Choroid plexus epithelial cell (primary cell): ENCODE measurements at regions not wholly inside any gene's neighbourhood (a gene's known extent, or its start where the extent isn't known, plus 50 kb on each side); places are given as distances from the start of the nearest gene placed in this dataset.
"Not testable (repeated sequence)": the region's sequence is repeated elsewhere in the genome, so short reads cannot be mapped to it uniquely, and the experiment has no call there.

ENCODE experiments used
- DNase-seq: peaks from one replicate; pipeline ENCODE4 v3.0.0-alpha.2; 2010; ENCODE audit warnings: low read depth
- H3K4me3 ChIP-seq: 2 replicates; pipeline ENCODE4 v1.5.1; 2011; ENCODE audit warnings: low read depth, mild to moderate bottlenecking, control low read depth, low read length, moderate library complexity
- TF ChIP-seq, protein P1 (sequence below): conservative IDR thresholded peaks from 2 replicates; pipeline ENCODE4 v1.5.1; 2011; ENCODE audit warnings: low read depth, mild to moderate bottlenecking, control low read depth, inconsistent platforms, low read length, moderate library complexity

DNA sequence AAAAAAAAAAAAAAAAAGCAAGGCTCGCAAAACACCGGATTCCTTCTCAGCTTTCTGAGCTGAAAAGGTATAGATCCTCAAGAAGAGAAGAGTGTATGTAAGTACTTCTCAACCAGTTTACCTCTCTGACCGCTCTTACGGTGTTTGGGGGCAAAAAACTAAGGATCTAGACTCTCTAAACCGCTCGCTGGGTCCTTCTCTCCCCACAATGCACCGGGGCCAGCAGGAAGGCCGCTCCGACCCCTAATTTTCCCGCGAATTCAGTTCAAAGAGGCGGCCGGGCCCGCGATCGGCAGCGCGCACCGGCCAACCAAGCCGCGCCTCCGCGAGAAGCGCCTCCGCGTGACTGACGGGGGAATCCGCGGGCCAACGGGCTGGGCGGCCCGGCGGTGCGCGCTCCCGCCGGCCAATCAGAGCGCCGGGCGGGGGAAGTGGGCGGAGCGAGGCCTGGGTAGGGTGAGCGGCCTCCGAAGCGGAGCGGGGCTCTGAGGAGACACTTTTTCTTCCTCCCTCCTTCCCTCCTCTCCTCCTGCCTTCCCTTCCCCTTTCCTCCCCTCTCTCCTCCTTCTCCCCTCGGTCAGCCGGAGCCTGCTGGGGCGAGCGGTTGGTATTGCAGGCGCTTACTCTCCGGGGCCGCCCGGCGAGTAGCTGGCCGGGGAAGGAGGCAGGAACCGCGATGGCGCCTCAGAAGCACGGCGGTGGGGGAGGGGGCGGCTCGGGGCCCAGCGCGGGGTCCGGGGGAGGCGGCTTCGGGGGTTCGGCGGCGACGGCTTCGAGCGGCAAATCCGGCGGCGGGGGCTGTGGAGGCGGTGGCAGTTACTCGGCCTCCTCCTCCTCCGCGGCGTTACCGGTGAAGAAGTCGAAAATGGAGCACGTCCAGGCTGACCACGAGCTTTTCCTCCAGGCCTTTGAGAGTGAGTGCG, 93.0 kb downstream of the CRLF3 start:
- DNase-seq = peak; percentile 74
- peak overlapping the region; percentile 88 for H3K4me3 ChIP-seq

DNA sequence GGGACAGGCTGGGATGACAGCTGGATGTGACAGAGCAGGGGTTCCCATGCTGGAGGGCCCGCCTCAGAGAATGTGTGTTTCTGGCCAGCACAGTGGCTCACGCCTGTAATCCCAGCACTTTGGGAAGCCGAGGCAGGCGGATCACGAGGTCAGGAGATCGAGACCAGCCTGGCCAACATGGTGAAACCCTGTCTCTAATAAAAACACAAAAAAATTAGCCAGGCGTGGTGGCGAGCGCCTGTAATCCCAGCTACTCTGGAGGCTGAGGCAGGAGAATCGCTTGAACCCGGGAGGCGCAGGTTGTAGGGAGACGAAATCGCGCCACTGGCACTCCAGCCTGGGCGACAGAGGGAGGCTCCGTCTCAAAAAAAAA, 93.7 kb downstream of the CRLF3 start:
- H3K4me3 ChIP-seq = peak overlapping the region; percentile 57
- not testable (repeated sequence) for DNase-seq

DNA sequence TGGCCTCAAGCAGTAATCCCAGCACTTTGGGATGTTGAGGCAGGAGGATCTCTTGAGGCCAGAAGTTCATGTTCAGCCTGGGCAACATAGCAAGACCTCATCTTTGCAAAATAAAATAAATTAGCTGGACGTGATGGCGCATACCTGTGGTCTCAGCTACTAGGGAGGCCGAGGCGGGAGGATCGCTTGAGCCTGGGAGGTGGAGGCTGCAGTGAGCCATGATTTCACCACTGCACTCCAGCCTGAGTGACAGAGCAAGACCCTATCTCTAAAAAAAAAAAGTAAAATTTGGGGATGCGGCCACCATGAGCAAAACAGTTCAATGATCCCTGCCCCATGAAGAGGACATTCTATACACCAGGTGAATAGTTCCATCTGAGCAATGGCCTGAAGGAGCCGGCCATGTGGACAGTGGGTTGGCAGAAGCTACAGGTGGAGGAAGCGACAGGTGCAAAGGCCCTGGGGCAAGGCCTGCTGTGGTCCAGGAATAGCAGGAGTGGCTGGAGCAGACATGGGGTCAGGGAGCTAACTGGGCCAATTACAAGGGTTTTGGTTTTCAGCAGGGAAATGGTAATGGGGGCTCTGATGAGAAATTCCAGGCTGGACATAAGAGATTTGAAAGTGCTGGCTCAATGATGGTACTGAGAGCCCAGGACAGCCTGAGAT, 94.2 kb downstream of the CRLF3 start:
- not testable (repeated sequence) for H3K4me3 ChIP-seq, DNase-seq

DNA sequence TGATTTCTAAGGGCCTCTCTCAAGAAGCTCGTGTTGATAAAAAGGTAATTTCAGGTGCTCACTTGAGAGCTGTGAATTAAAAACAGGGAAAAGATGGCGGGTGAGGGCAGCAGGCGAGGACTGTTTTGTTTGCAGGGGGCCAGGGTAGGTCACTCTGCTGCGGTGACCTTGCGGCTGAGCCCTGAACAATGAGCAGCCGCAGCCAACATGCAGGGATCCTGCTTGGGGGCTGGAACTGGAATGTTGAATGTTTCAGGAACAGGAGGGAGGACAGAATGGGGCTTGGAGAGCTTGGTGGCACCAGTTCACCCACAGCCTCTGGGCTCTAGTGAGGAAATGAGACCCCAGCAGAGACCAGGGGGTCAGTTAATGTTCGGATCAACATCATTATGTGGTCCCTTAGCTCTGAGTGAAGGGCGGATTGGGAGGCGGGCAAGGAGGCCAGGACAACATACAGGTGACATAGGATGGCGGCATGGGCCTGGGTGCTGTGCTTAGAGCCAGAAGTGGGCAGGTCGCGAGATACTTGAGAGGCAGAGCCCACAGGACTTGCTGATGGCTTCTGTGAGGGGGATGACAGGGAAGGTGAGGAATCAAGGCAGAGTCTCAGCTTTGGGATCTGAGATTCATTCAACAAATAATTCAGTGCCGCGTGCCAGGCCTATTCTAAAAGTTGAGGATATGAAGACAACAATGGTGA, 94.9 kb downstream of the CRLF3 start:
- H3K4me3 ChIP-seq, DNase-seq: not testable (repeated sequence)

DNA sequence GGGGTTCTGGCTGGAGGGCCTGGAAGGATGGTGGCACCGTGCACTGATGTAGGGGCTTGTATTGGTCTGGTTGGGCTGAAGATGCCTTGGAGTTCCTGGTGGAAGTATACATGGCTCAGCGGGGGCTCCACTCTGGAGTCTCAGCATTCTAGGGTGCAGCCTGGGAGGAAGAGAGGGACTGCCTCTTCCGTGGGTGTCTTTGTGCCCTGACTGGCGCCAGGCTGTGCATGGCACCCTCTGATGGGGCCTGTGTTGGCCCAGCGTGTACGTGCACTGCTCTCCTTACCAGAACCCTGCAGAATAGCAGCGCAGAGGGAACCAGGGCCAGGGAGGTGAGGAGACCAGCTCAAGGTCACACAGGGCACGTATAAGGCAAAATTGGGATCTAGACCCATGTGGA, 97.0 kb downstream of the CRLF3 start:
- DNase-seq, H3K4me3 ChIP-seq: not testable (repeated sequence)

DNA sequence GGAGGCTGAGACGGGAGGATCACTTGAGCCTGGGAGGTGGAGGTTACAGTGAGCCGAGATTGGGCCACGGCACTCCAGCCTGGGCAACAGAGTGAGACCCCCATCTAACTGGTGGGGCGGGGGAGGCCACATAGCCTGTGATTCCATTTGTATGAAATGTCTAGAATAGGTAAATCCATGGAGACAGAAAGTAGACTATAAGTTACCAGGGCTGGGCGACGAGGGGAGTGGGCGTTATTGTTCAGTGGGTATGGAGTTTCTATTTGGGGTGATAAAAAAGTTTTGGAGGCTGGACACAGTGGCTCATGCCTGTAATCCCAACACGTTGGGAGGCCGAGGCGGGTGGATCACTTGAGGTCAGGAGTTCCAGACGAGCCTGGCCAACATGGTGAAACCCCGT, 97.8 kb downstream of the CRLF3 start:
- not testable (repeated sequence) for DNase-seq, H3K4me3 ChIP-seq

DNA sequence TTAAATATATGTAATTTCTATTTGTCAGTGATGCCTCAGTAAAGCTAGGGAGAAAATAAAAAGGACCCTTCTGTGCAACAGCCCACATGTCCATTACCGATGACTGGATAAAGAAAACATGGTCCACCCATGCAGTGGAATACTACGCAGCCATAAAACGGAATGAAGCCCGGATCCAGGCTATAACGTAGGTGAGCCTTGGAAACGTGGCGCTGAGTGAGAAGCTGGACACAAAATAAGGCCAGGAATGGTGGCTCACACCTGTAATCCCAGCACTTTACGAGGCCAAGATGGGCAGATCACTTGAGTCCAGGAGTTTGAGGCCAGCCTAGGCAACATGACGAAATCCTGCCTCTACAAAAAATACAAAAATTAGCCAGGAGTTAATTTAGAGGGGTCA, 98.2 kb downstream of the CRLF3 start:
- H3K4me3 ChIP-seq, DNase-seq: not testable (repeated sequence)

DNA sequence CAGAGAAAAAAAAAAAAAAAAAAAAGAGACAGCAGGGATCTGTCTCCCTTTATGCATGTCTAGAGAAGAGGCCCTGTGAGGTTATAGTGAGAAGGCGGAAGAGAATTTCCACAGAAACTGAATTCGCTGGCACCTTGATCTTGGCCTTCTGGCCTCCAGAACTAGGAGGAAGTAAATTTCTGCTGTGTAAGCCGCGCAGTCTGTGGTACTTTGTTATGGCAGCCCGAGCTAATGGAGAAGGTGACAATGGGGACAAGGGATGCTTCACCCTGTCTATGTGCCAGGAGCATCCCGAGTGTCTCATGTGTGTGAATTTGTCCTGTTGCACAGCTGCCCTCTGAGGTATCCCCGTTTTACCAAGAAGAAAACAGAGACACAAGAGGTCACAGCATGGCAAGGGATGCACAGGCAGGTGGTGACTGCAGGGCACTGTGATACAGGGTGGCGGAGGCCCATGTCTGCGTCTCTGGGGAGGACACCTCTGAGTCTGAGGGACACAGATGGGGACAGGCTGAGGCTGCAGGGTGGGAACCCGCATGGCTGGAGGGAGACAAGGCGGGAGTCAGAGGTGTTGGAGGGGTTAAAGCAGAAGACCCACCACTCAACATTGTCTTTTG, 100.3 kb downstream of the CRLF3 start:
- not testable (repeated sequence) for DNase-seq, H3K4me3 ChIP-seq

DNA sequence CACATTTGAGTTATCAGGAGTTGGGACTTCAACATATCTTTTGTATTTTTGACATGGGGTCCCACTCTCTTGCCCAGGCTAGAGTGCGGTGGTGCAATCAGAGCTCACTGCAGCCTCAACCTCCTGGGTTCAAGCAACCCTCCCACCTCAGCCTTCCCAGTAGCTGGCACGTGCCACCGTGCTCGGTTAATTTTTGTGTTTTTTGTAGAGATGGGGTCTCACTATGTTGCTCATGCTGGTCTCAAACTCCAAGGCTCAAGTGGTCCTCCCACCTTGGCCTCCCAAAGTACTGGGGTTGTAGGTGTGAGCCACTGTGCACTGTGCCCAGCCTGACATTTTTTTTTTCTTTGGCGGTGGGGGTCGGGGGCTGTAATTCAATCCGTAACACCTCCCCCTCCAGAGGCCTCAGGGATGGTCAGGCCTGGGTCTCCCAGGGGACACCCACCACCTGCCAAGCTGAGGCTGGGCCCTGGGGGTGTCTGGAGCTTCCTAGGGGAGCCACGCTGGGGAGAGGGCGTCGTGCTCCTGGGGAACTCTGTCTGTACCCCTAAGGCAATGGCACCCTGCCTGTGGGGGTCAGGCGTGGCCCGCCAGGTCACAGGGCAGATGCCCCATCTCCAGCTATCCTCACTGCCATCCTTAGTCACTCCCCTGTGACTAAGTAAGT, 102.2 kb downstream of the CRLF3 start:
- not testable (repeated sequence) for H3K4me3 ChIP-seq, DNase-seq

DNA sequence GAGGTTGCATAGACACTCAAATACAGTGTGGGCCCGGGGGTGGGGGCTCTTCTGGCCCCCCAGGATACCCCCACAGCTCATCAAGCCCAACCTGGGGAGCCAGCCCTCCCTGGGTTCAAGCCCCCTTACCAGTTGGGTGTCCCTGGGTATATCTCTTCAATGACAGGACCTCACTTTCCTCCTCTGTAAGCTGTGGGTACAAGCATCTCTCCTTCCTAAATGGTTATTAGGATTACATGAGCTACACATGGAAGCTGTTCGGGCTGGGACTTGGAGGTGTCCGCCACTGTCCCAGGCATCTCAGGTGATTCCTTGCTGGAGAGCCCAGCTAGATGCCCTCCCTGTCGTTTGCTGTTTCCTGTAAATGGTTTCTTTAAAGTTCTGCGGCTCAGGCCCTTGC, 103.5 kb downstream of the CRLF3 start:
- DNase-seq, H3K4me3 ChIP-seq: not testable (repeated sequence)

DNA sequence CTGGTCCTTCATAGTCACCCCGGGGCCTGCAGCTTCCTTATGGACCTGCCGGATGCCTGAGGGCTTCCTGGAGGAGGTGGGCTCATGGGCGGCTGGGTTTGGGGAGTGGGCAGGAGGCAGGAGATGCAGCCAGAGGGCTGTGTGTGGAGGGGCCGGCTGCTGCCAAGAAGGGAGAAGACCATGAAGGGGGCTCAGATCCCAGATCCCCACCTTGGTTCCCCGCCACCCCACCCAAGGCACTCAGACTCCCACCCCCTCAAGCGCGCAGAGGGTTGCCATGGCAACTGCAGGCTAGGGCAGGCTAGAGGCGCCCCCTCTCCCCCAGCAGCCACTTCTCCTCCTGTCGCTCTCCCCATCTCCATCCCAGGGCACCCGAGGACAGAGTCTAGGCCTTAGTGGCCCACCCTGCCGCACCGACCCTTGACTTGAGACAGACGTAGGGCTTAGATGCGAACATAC, 104.5 kb downstream of the CRLF3 start:
- TF ChIP-seq, protein P1, sequence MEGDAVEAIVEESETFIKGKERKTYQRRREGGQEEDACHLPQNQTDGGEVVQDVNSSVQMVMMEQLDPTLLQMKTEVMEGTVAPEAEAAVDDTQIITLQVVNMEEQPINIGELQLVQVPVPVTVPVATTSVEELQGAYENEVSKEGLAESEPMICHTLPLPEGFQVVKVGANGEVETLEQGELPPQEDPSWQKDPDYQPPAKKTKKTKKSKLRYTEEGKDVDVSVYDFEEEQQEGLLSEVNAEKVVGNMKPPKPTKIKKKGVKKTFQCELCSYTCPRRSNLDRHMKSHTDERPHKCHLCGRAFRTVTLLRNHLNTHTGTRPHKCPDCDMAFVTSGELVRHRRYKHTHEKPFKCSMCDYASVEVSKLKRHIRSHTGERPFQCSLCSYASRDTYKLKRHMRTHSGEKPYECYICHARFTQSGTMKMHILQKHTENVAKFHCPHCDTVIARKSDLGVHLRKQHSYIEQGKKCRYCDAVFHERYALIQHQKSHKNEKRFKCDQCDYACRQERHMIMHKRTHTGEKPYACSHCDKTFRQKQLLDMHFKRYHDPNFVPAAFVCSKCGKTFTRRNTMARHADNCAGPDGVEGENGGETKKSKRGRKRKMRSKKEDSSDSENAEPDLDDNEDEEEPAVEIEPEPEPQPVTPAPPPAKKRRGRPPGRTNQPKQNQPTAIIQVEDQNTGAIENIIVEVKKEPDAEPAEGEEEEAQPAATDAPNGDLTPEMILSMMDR = no peak
- H3K4me3 ChIP-seq = no peak overlapping the region
- DNase-seq = no peak
